Sigmoid colon (tissue), 6 donors: ENCODE measurements at regions not wholly inside any gene's neighbourhood (a gene's known extent, or its start where the extent isn't known, plus 50 kb on each side); places are given as distances from the start of the nearest gene placed in this dataset.

Source experiments
- DNase-seq: peaks from one replicate; pipeline ENCODE4 v3.0.0-alpha.2; 2019
- H3K27ac ChIP-seq, 4 donors: fragments of 200-600 bp; sonication (generic); one replicate each; pipeline ENCODE4 v1.5.1; 2016 to 2019; ENCODE audit warnings: mild to moderate bottlenecking in 1 of 4
- H3K27me3 ChIP-seq, 3 donors: fragments of 200-600 bp; sonication (generic); one replicate each; pipeline ENCODE4 v1.5.1; 2019; ENCODE audit warnings: mild to moderate bottlenecking in 1 of 3
- H3K36me3 ChIP-seq, 4 donors: fragments of 200-600 bp; sonication (generic); one replicate each; pipeline ENCODE4 v1.5.1; 2016 to 2019
- H3K4me1 ChIP-seq, 4 donors: fragments of 200-600 bp; sonication (generic); one replicate each; pipeline ENCODE4 v1.5.1; 2017 to 2019
- H3K4me3 ChIP-seq, 4 donors: fragments of 200-600 bp; sonication (generic); one replicate each; pipeline ENCODE4 v1.5.1; 2017 to 2019; ENCODE audit warnings: mild to moderate bottlenecking in 2 of 4, moderate library complexity in 1 of 4
- H3K9me3 ChIP-seq, 4 donors: fragments of 200-600 bp in 3 of 4; sonication (generic) in 3 of 4; one replicate each; pipeline versions ENCODE4 v1.5.1 to v1.6.1; 2013 to 2019
- EP300 ChIP-seq, 4 donors: sonication (generic); formaldehyde crosslinking; IDR thresholded peaks; one replicate each; pipeline ENCODE4 v1.6.1; 2017; ENCODE audit warnings: antibody characterized with exemption in 4 of 4
- POLR2A ChIP-seq, 2 donors: fragments of 450-650 bp; IDR thresholded peaks; one replicate each; pipeline ENCODE4 v1.6.1; 2016; ENCODE audit warnings: antibody characterized with exemption in 2 of 2, mild to moderate bottlenecking in 2 of 2, moderate library complexity in 2 of 2
- POLR2AphosphoS5 ChIP-seq, 4 donors: sonication (generic); formaldehyde crosslinking; IDR thresholded peaks; one replicate each; pipeline ENCODE4 v1.6.1; 2017; ENCODE audit warnings: antibody characterized with exemption in 4 of 4
- WGBS, 2 donors: extraction: QIAGEN DNeasy Blood & Tissue Kit; methylation state at CpG; one replicate each; pipeline ENCODE4 v1.1.7; 2013; 5-methylcytosine and 5-hydroxymethylcytosine counted together
- intact Hi-C: fragments of 100-400 bp; cut with DNase I; formaldehyde crosslinking; loops from one replicate; pipeline ENCODE4 v1.15.1; 2023
- TF ChIP-seq, protein P1 (sequence below), 4 experiments: fragments of 450-650 bp in 3 of 4; fragments of 200-600 bp in 1 of 4; IDR thresholded peaks; one replicate each; pipeline ENCODE4 v1.5.1; 2016 to 2019; ENCODE audit warnings: antibody characterized with exemption in 4 of 4, mild to moderate bottlenecking in 3 of 4, moderate library complexity in 2 of 4
- donor health status: healthy with polysubstance abuse.
- donor health status: healthy.

DNA sequence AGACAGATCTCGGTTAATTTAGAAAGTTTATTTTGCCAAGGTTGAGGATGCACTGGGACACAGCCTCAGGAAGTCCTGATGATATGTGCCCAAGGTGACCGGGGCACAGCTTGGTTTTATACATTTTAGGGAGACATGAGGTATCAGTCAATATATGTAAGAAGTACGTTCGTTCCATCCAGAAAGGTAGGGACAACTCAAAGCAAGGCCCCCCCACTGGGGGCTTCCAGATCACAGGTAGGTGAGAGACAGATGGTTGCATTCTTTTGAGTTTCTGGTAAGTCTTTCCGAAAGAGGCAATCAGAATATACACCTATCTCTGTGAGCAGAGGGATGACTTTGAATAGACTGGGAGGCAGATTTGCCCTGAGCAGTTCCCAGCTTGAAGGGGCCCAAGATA lies 60.4 kb upstream of the VTCN1 start:
- no peak for DNase-seq
- Histone ChIP-seq H3K27ac (no peak overlapping the region), H3K4me1 (peaks cover 0 to 24% (median 12%) of the 10 kb centered on the region in 4 donors), H3K9me3 (no peaks in the 10 kb centered on the region), H3K36me3 (no peaks in the 10 kb centered on the region), H3K27me3 (no peaks in the 10 kb centered on the region), H3K4me3 (no peak overlapping the region)
- TF ChIP-seq POLR2A (IDR thresholded peaks at IDR 0.05) (no peak), EP300 (IDR thresholded peaks at IDR 0.05) (no peak), POLR2AphosphoS5 (IDR thresholded peaks at IDR 0.05) (no peak)
- TF ChIP-seq, protein P1, sequence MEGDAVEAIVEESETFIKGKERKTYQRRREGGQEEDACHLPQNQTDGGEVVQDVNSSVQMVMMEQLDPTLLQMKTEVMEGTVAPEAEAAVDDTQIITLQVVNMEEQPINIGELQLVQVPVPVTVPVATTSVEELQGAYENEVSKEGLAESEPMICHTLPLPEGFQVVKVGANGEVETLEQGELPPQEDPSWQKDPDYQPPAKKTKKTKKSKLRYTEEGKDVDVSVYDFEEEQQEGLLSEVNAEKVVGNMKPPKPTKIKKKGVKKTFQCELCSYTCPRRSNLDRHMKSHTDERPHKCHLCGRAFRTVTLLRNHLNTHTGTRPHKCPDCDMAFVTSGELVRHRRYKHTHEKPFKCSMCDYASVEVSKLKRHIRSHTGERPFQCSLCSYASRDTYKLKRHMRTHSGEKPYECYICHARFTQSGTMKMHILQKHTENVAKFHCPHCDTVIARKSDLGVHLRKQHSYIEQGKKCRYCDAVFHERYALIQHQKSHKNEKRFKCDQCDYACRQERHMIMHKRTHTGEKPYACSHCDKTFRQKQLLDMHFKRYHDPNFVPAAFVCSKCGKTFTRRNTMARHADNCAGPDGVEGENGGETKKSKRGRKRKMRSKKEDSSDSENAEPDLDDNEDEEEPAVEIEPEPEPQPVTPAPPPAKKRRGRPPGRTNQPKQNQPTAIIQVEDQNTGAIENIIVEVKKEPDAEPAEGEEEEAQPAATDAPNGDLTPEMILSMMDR (IDR thresholded peaks at IDR 0.05): no peak
- intact Hi-C loops: no loop called here
- 89 to 92% methylated on average over 5 of the region's 5 CpGs for WGBS, 2 donors

DNA sequence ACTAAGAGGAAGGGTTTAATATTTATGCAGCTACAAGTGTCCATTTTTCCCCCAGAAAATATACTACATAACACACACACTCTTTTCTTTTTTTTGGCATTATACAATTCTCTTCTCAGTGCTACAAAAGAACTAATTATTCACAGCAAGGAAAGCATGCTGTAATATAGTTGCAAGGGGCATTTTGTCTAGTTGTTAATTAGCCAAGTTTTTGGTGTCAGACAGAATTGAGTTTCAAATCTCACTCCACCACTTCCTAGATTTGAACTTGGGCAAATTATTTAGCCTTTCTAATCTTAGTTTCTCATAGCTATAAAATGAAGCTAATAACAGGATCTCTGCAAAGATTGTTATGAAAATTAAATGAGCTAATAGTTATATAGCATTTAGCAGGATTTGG lies 60.0 kb upstream of the VTCN1 start:
- Histone ChIP-seq H3K9me3 (no peaks in the 10 kb centered on the region), H3K4me1 (peaks cover 0 to 24% (median 12%) of the 10 kb centered on the region in 4 donors), H3K4me3 (no peak overlapping the region), H3K36me3 (no peaks in the 10 kb centered on the region), H3K27ac (no peak overlapping the region), H3K27me3 (no peaks in the 10 kb centered on the region)
- TF ChIP-seq, protein P1 (IDR thresholded peaks at IDR 0.05): no peak
- TF ChIP-seq EP300 (IDR thresholded peaks at IDR 0.05): no peak
- TF ChIP-seq POLR2AphosphoS5 (IDR thresholded peaks at IDR 0.05): no peak
- TF ChIP-seq POLR2A (IDR thresholded peaks at IDR 0.05): no peak
- intact Hi-C loops: no loop called here
- no peak for DNase-seq

DNA sequence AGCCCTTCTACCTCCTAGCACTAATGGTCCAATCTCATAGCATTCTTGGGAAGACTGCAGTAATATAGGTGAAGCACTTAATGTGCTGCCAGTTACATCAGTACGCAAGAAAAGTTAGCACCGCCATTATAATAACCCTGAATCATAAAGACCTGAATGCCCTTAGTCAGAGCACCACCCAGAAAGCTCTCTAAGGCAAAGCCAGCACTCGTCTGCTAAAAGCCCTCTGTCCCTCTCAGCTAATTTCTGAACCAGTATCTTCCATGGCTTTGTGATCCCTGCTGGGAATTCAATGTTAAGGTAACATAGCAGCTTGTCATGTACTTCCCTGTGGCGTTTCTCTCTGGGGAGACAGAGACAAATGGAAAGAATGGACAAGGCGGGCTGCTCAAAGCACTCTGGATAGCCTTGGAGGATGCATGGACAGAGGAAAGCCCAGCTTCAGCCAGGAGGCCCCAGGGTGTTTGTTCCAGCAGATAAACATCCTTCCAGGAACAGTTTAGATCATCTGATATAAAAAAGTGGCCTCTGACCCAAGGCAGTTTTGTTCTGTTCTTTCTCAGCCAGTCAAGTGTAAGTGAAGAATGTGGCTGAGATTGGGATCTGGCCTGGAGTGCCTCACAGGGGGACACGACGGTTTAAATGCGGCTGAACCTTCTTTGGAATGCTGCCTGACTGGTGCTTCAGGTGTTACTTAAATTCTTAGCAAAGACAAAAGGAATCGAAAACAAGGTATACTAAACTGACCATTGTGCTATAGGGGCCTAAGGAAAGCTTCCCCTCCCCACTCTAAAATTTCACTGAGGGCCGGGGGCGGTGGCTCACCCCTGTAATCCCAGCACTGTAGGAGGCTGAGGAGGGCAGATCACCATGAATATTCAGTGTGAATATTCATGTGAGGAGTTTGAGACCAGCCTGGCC lies 58.1 kb upstream of the VTCN1 start:
- intact Hi-C loops: no loop called here
- Histone ChIP-seq H3K36me3 (no peaks in the 10 kb centered on the region), H3K4me1 (peaks cover 0 to 24% (median 12%) of the 10 kb centered on the region in 4 donors), H3K27ac (peak overlapping the region in 2 of 4 donors; percentile 5 to 49), H3K4me3 (no peak overlapping the region), H3K9me3 (no peaks in the 10 kb centered on the region), H3K27me3 (no peaks in the 10 kb centered on the region)
- TF ChIP-seq, protein P1 (IDR thresholded peaks at IDR 0.05): no peak
- TF ChIP-seq POLR2AphosphoS5 (IDR thresholded peaks at IDR 0.05): peak in 3 of 4 donors; percentile 38 to 73 (median 62)
- TF ChIP-seq POLR2A (IDR thresholded peaks at IDR 0.05): no peak
- 72 to 75% methylated on average over 11 of the region's 11 CpGs for WGBS, 2 donors
- no peak for DNase-seq

DNA sequence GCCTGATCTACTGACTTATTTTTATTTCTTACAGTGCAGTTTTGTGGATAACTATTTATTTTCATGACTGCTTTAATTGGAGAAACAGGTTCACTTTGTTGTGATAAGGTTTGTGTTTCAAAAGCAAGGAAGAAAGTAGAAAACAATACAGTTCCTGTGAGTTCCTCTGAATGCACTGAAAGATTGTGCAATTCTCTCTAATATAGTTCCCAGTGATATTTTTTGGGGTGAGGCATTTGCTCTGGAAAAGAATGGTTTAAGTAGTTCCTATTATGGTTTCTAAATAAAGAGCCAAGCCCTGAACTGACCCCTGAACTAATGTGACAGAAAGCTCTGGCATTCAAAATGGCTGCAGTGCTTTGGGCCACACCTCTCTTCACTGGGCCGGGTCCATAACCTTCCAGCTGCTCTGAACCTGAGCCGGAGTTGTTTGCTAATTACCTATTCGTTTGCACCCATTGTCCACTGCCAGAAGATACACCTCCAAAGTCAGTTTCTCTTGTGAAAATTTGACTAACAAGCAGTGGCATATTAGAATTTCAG lies 56.6 kb upstream of the VTCN1 start:
- H3K27me3 ChIP-seq: no peaks in the 10 kb centered on the region
- no peak for DNase-seq
- peaks cover 0 to 24% (median 12%) of the 10 kb centered on the region in 4 donors for H3K4me1 ChIP-seq
- intact Hi-C loops: no loop called here
- TF ChIP-seq POLR2AphosphoS5 (IDR thresholded peaks at IDR 0.05): no peak
- TF ChIP-seq, protein P1 (IDR thresholded peaks at IDR 0.05): no peak
- TF ChIP-seq POLR2A (IDR thresholded peaks at IDR 0.05): no peak
- no peak for TF ChIP-seq EP300 (IDR thresholded peaks at IDR 0.05)
- 36 to 75% methylated on average over 3 of the region's 3 CpGs for WGBS, 2 donors
- no peak overlapping the region for H3K4me3 ChIP-seq
- no peaks in the 10 kb centered on the region for H3K9me3 ChIP-seq
- no peak overlapping the region for H3K27ac ChIP-seq
- H3K36me3 ChIP-seq: no peaks in the 10 kb centered on the region
